NT2/D1 (cell line): ENCODE measurements at regions not wholly inside any gene's neighbourhood (a gene's known extent, or its start where the extent isn't known, plus 50 kb on each side); places are given as distances from the start of the nearest gene placed in this dataset.
"Not testable (repeated sequence)": the region's sequence is repeated elsewhere in the genome, so short reads cannot be mapped to it uniquely, and the experiment has no call there.

Source experiments
- DNase-seq: peaks from one replicate; pipeline ENCODE4 v3.0.0-alpha.2; 2011; ENCODE audit warnings: low read depth, low spot score
- H3K27me3 ChIP-seq: 2 replicates; pipeline ENCODE4 v1.6.0; 2011; ENCODE audit warnings: mild to moderate bottlenecking; ENCODE audit not compliant: insufficient read length, insufficient read depth
- H3K36me3 ChIP-seq: 2 replicates; pipeline ENCODE4 v1.6.1; 2011; ENCODE audit warnings: mild to moderate bottlenecking, low read length, mixed read lengths; ENCODE audit not compliant: insufficient read depth, insufficient read length
- H3K4me1 ChIP-seq: 2 replicates; pipeline ENCODE4 v1.5.1; 2011; ENCODE audit not compliant: insufficient read depth, insufficient read length
- H3K4me3 ChIP-seq: 2 replicates; pipeline ENCODE4 v1.5.1; 2011; ENCODE audit warnings: low read depth; ENCODE audit not compliant: insufficient read length
- H3K9ac ChIP-seq: 2 replicates; pipeline ENCODE4 v1.6.0; 2011; ENCODE audit warnings: low read depth; ENCODE audit not compliant: insufficient read length
- H3K9me3 ChIP-seq: 2 replicates; pipeline ENCODE4 v1.5.1; 2011; ENCODE audit warnings: mild to moderate bottlenecking, low read length; ENCODE audit not compliant: insufficient read depth
- SUZ12 ChIP-seq: IDR thresholded peaks from 2 replicates; pipeline ENCODE4 v1.6.1; 2011; ENCODE audit not compliant: insufficient read length, insufficient read depth; ENCODE audit errors: extremely low read depth
- YY1 ChIP-seq: IDR thresholded peaks from 2 replicates; pipeline ENCODE4 v1.6.1; 2011; ENCODE audit not compliant: insufficient read length, insufficient read depth
- ZNF274 ChIP-seq: IDR thresholded peaks from 2 replicates; pipeline ENCODE4 v1.6.1; 2011; ENCODE audit warnings: mild to moderate bottlenecking, low read depth, low read length

DNA sequence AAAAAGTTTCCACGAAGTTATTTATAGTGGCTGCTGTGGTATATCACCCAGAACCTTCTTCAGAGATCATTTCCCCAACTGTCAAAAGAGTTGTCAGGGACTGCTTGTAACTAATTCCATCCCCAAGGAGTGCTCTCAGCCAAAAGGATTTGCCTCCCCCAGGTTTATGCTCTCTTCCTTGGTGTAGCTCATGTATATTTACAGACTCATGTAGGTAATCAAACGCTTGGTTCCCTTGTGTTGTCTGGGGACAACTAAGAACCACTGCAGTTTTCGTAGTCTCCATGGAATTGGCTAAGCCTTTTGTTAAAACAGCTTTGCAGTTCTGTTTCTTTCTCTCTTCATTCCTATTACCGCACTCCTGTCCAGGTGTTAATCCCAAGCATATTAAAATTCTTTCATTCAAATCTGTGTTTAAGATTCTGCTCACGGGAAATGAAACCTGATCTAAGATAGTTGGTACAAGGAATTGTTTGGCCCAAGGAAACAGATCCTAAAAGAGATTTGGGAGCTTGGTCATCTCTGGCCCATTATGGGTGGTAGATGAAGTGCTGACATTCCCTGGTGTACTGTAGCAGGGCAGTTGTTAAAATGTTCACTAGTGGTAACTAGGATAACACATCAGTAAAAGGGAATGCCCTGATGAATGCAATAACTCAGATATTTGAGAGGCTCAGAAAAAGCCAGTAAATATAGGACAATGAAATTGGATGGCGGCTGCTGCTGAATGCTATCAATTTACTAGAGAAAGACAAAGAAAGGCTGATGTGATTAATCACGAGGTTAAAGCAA lies 361.3 kb upstream of the GBE1 start:
- no peaks in the 10 kb centered on the region for H3K9me3 ChIP-seq
- no peaks in the 10 kb centered on the region for H3K27me3 ChIP-seq
- H3K36me3 ChIP-seq, result no peaks in the 10 kb centered on the region
- no peak overlapping the region for H3K4me3 ChIP-seq
- H3K4me1 ChIP-seq, result no peaks in the 10 kb centered on the region
- no peak for TF ChIP-seq ZNF274
- no peak for TF ChIP-seq SUZ12
- TF ChIP-seq YY1, result no peak
- DNase-seq, result no peak
- H3K9ac ChIP-seq, result no peak overlapping the region

DNA sequence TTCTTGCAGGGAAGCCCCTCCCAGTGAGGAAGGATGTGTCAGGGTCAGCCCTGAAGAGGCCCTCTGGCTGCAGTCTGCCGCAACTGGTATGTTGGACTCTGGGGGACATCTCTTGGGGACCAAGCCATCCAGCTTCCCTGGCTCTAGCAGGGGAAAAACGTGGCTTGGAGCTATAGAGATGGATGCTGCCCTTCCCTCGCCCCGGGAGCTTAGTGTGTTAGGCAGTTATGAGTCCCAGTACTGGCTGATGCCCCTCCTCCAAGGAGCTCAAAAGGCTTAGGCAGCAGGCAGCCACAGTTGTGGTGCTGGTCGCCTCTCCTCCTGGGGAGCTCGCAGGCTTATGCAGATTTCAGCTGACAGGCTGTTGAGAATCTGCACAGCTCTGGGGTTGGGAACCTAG lies 353.1 kb upstream of the GBE1 start:
- Histone ChIP-seq H3K36me3 (no peaks in the 10 kb centered on the region), H3K27me3 (no peaks in the 10 kb centered on the region), H3K4me1 (peaks cover 7% of the 10 kb centered on the region), H3K9me3 (peaks cover 9% of the 10 kb centered on the region; the same call in 1 of the 2 replicates), H3K4me3 (no peak overlapping the region), H3K9ac (no peak overlapping the region)
- DNase-seq, result no peak
- TF ChIP-seq YY1 (no peak), ZNF274 (no peak), SUZ12 (no peak)

DNA sequence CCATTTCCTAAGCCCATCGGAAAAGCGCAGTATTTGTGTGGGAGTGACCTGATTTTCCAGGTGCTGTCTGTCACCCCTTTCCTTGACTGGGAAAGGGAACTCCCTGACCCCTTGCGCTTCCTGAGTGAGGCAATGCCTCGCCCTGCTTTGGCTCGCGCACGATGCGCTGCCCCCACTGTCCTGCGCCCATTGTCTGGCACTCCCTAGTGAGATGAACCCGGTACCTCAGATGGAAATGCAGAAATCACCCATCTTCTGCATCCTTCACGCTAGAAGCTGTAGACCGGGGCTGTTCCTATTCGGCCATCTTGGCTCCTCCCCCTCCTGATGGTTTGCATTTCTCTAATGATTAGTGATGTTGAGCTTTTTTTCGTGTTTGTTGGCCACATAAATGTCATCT lies 349.3 kb upstream of the GBE1 start:
- H3K27me3 ChIP-seq, H3K9me3 ChIP-seq, DNase-seq: not testable (repeated sequence)

DNA sequence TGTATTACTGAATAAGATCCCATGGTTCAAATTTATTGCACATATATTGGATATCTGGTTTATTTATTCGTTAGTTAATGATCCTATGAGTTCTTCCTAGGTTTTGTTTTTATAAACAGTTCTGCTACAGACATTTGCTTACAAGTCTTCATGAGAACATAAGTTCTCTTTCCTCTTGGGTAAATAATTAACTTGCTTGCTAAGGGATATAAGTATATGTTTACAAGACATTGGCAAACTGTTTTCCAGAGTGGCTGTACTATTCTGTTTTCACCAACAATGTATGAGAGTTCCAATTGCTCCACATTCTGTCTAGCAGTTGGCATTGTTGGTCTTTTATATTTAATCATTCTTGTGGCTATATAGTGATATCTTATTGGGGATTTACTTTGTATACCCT lies 341.8 kb upstream of the GBE1 start:
- Histone ChIP-seq H3K9me3 (no peaks in the 10 kb centered on the region), H3K4me3 (no peak overlapping the region), H3K9ac (no peak overlapping the region), H3K4me1 (no peaks in the 10 kb centered on the region), H3K27me3 (no peaks in the 10 kb centered on the region), H3K36me3 (no peaks in the 10 kb centered on the region)
- TF ChIP-seq ZNF274, result no peak
- TF ChIP-seq SUZ12, result no peak
- no peak for TF ChIP-seq YY1
- DNase-seq, result no peak

More for the DNA sequence above, 349.3 kb upstream of the GBE1 start:
- not testable (repeated sequence) for H3K4me1 ChIP-seq, H3K4me3 ChIP-seq, H3K36me3 ChIP-seq, H3K9ac ChIP-seq

DNA sequence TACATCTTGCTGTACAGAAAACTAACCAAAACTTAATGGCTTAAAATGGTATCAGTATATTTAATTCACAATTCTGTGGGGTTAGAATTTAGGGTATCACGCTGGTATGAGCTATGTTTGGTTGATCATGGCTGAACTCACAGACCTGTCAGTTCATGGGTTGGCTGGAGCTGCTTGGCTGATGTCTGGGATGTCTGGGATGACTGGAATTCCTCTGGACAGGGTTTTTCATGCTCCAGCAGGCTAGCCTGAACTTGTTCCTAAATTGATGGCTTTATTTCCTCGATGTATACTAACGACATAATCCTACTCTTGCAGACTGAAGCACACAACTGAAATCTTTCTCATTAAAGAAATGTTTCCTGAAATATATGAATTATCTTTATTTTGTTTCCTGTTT lies 338.9 kb upstream of the GBE1 start:
- Histone ChIP-seq H3K36me3 (no peaks in the 10 kb centered on the region), H3K9ac (no peak overlapping the region), H3K9me3 (no peaks in the 10 kb centered on the region), H3K4me1 (no peaks in the 10 kb centered on the region), H3K4me3 (no peak overlapping the region), H3K27me3 (no peaks in the 10 kb centered on the region)
- TF ChIP-seq ZNF274, result no peak
- TF ChIP-seq SUZ12, result no peak
- TF ChIP-seq YY1, result no peak
- DNase-seq, result no peak

DNA sequence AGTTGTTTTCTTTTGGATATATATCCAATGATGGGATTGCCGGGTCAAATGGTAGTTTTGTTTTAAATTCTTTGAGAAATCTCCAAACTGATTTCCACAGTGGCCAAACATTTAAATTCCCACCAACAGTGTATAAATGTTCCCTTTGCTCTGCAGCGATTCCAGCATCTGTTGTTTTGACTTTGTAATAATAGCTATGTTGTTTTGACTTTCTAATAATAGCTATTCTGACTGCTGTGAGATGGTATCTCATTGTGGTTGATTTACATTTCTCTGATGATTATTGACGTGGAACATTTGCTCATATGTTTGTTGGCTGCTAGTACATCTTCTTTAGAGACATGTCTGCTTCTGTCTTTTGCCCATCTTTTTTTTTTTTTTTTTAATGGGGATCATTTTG lies 332.2 kb upstream of the GBE1 start:
- Histone ChIP-seq H3K27me3 (no peaks in the 10 kb centered on the region), H3K9me3 (no peaks in the 10 kb centered on the region), H3K4me1 (no peaks in the 10 kb centered on the region), H3K36me3 (no peaks in the 10 kb centered on the region), H3K9ac (no peak overlapping the region), H3K4me3 (no peak overlapping the region)
- no peak for DNase-seq
- TF ChIP-seq YY1 (no peak), ZNF274 (no peak), SUZ12 (no peak)

DNA sequence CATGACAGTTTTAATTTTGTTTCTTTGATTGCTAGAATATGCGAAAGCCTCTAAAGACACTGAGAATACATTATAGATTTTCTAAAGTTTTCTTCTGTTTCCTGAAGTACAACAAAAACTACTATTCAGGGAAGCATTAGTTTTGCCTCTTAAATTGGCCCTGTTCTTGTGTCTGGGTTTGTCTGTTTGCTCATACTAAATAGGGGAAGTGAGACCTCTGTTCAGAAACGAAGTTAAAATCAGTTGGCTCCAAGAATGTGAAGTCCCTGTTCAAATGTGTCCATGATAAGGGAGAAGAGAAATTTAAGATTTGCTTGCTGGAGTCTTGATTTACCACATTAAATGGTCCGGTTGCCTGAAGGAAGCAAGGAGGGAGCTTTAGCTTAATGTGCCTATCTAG lies 327.3 kb upstream of the GBE1 start:
- DNase-seq, result no peak
- Histone ChIP-seq H3K27me3 (no peaks in the 10 kb centered on the region), H3K4me3 (no peak overlapping the region), H3K36me3 (no peaks in the 10 kb centered on the region), H3K9me3 (no peaks in the 10 kb centered on the region), H3K9ac (no peak overlapping the region), H3K4me1 (no peaks in the 10 kb centered on the region)
- no peak for TF ChIP-seq SUZ12
- no peak for TF ChIP-seq ZNF274
- TF ChIP-seq YY1, result no peak
